Hepatocyte (in vitro differentiated cells): ENCODE measurements at regions not wholly inside any gene's neighbourhood (a gene's known extent, or its start where the extent isn't known, plus 50 kb on each side); places are given as distances from the start of the nearest gene placed in this dataset.

Experiments used
- CTCF ChIP-seq: fragments of 200-600 bp; sonication (generic); IDR thresholded peaks from 2 replicates; pipeline ENCODE4 v1.5.1; 2016; ENCODE audit warnings: antibody characterized with exemption, mild to moderate bottlenecking; ENCODE audit not compliant: poor library complexity
- EZH2 ChIP-seq: fragments of 200-600 bp; sonication (generic); IDR thresholded peaks from 2 replicates; pipeline ENCODE4 v1.6.1; 2016; ENCODE audit warnings: antibody characterized with exemption, mild to moderate bottlenecking, borderline replicate concordance
- EZH2phosphoT487 ChIP-seq: fragments of 200-600 bp; sonication (generic); IDR thresholded peaks from one replicate; pipeline ENCODE4 v1.6.1; 2018; ENCODE audit warnings: antibody characterized with exemption, mild to moderate bottlenecking, low read depth, moderate library complexity; ENCODE audit not compliant: unreplicated experiment, severe bottlenecking

- TF ChIP-seq CTCF (no peak), EZH2 (no peak), EZH2phosphoT487 (no peak)
These were observed 228.5 kb upstream of the ZEB2 start for GRCh38 chr2:144748443-144748842.
